ENCODE measurements at regions not wholly inside any gene's neighbourhood (a gene's known extent, or its start where the extent isn't known, plus 50 kb on each side); places are given as distances from the start of the nearest gene placed in this dataset.

DNA sequence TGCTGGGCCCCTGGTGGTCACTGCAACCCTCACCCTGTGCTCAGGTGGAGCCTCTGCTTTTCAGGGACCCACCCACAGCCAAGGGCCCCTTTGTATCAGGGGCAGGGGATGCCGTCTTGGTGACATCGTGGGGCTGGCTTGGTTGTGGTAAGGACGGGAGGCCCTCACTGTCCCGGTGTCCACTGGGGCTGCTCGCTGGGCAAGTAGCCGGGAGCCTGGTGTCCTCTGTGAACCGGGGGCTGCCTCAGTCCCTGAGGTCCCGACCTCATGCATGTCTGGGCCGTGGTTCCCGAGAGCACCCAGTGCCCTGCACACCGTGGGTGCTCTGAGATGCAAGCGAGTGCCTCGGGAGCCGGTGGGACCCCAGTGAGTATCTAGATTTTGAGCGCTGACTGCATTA lies 56.0 kb upstream of the TTC34 start:
- CTCF ChIA-PET: no interaction called here
- H3K9me2 ChIP-seq (ENCODE audit: insufficient read depth): no peaks in the 10 kb centered on the region
- H3K27me3 ChIP-seq (ENCODE audit: insufficient read depth, low read depth): peaks cover 92% of the 10 kb centered on the region
- no peak overlapping the region for H3K27ac ChIP-seq
- H3K36me3 ChIP-seq (ENCODE audit: low read depth): no peaks in the 10 kb centered on the region
- DNase-seq: no peak
- H4K20me1 ChIP-seq (ENCODE audit: insufficient read depth): no peaks in the 10 kb centered on the region; the same call in 1 of the 2 replicates
- no peaks in the 10 kb centered on the region for H3K4me1 ChIP-seq (replicated peaks; ENCODE audit: insufficient read depth)
- intact Hi-C loops (cut with micrococcal nuclease; ENCODE audit: unreplicated experiment): no loop called here
- TF ChIP-seq, protein P1, sequence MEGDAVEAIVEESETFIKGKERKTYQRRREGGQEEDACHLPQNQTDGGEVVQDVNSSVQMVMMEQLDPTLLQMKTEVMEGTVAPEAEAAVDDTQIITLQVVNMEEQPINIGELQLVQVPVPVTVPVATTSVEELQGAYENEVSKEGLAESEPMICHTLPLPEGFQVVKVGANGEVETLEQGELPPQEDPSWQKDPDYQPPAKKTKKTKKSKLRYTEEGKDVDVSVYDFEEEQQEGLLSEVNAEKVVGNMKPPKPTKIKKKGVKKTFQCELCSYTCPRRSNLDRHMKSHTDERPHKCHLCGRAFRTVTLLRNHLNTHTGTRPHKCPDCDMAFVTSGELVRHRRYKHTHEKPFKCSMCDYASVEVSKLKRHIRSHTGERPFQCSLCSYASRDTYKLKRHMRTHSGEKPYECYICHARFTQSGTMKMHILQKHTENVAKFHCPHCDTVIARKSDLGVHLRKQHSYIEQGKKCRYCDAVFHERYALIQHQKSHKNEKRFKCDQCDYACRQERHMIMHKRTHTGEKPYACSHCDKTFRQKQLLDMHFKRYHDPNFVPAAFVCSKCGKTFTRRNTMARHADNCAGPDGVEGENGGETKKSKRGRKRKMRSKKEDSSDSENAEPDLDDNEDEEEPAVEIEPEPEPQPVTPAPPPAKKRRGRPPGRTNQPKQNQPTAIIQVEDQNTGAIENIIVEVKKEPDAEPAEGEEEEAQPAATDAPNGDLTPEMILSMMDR (conservative IDR thresholded peaks at IDR 0.05): no peak
- no TSS peak for BruUV-seq (replicated peaks)
- no peak overlapping the region for H3K4me3 ChIP-seq
- no peaks in the 10 kb centered on the region for H3F3A ChIP-seq (ENCODE audit: insufficient read depth, low read depth)
- H2AFZ ChIP-seq: no peak overlapping the region
- H3K4me2 ChIP-seq: no peak overlapping the region
- no peaks in the 10 kb centered on the region for H3K9me3 ChIP-seq (ENCODE audit: insufficient read depth, low read depth)
- H3K79me2 ChIP-seq (ENCODE audit: low read depth): no peaks in the 10 kb centered on the region
- POLR2A ChIA-PET (ENCODE audit: unreplicated experiment): no interaction called here

DNA sequence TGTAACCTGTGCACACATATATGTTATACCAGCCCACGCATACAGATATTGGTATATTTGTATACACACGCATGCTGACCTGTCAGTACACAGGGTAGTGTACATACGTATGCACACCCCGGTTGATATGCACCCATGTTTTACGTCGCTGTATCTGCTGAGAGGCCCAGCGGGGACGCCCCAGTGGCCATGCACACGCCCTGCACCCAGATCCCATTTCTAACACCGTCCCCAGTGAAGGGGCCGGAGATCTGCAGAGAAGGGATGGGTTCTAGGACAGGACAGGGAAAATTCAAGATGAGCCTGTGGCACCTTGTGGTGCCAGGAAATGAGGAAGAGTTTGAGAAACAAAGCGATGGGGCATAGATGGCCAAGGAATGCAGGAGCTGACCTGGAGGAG lies 57.2 kb upstream of the TTC34 start:
- ChIA-PET CTCF (no interaction called here), POLR2A (ENCODE audit: unreplicated experiment) (no interaction called here)
- Histone ChIP-seq H3F3A (ENCODE audit: insufficient read depth, low read depth) (no peaks in the 10 kb centered on the region), H4K20me1 (ENCODE audit: insufficient read depth) (no peaks in the 10 kb centered on the region; the same call in 1 of the 2 replicates), H3K27ac (no peak overlapping the region), H3K27me3 (ENCODE audit: insufficient read depth, low read depth) (peaks cover 94% of the 10 kb centered on the region), H3K9me2 (ENCODE audit: insufficient read depth) (no peaks in the 10 kb centered on the region), H3K9me3 (ENCODE audit: insufficient read depth, low read depth) (no peaks in the 10 kb centered on the region), H3K4me1 (replicated peaks; ENCODE audit: insufficient read depth) (no peaks in the 10 kb centered on the region), H3K79me2 (ENCODE audit: low read depth) (no peaks in the 10 kb centered on the region), H3K36me3 (ENCODE audit: low read depth) (no peaks in the 10 kb centered on the region), H3K4me2 (no peak overlapping the region), H2AFZ (no peak overlapping the region), H3K4me3 (no peak overlapping the region)
- TF ChIP-seq EZH2 (IDR thresholded peaks at IDR 0.05; ENCODE audit: low read depth): no peak
- TF ChIP-seq, protein P1 (conservative IDR thresholded peaks at IDR 0.05): no peak
- DNase-seq: no peak
- no TSS peak for BruUV-seq (replicated peaks)
- intact Hi-C loops (cut with micrococcal nuclease; ENCODE audit: unreplicated experiment): no loop called here

DNA sequence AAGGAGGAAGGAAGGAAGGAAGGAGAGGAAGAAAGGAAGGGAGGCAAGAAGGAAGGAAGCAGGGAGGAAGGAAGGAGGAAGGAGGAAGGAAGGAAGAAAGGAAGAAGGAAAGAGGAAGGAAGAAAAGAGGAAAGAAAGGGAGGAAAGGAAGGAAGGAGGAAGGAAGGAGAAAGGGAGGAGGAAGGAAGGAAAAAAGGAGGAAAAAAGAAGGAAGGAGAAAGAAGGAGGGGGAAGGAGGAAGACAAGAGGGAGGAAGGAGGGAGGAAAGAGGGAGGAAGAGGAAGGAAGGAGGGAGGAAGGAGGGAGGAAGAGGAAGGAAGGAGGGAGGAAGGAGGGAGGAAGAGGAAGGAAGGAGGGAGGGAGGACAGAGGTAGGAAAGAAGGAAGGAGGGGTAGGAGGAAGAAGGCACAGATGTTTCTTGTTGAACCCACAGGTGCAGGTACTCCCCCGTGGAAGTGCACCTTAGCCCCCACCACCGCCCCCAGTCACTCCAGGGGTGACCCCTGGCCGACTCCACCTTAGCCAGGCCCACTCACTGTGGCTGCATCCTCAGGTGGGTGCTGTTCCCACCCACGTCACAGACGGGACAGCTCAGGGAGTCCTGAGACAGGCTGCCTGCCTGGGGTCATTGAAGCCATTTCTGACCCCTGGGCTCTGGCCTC lies 57.9 kb upstream of the TTC34 start:
- no peaks in the 10 kb centered on the region; the same call in 1 of the 2 replicates for H4K20me1 ChIP-seq (ENCODE audit: insufficient read depth)
- H3K4me1 ChIP-seq (replicated peaks; ENCODE audit: insufficient read depth): no peaks in the 10 kb centered on the region
- no peaks in the 10 kb centered on the region for H3K9me2 ChIP-seq (ENCODE audit: insufficient read depth)
- intact Hi-C loops (cut with micrococcal nuclease; ENCODE audit: unreplicated experiment): no loop called here
- no peaks in the 10 kb centered on the region for H3F3A ChIP-seq (ENCODE audit: insufficient read depth, low read depth)
- no peak overlapping the region for H3K27ac ChIP-seq
- H3K27me3 ChIP-seq (ENCODE audit: insufficient read depth, low read depth): peaks cover 94% of the 10 kb centered on the region
- no TSS peak for BruUV-seq (replicated peaks)
- no peaks in the 10 kb centered on the region for H3K36me3 ChIP-seq (ENCODE audit: low read depth)
- ChIA-PET POLR2A (ENCODE audit: unreplicated experiment) (no interaction called here), CTCF (no interaction called here)
- TF ChIP-seq EZH2 (IDR thresholded peaks at IDR 0.05; ENCODE audit: low read depth): no peak
- TF ChIP-seq, protein P1 (conservative IDR thresholded peaks at IDR 0.05): no peak
- no peaks in the 10 kb centered on the region for H3K79me2 ChIP-seq (ENCODE audit: low read depth)
- H3K4me2 ChIP-seq: no peak overlapping the region
- no peak overlapping the region for H2AFZ ChIP-seq
- H3K9me3 ChIP-seq (ENCODE audit: insufficient read depth, low read depth): no peaks in the 10 kb centered on the region
- H3K4me3 ChIP-seq: no peak overlapping the region
- no peak for DNase-seq

Data from PC-9 (cell line).